ENCODE measurements at regions not wholly inside any gene's neighbourhood (a gene's known extent, or its start where the extent isn't known, plus 50 kb on each side); places are given as distances from the start of the nearest gene placed in this dataset.

DNA sequence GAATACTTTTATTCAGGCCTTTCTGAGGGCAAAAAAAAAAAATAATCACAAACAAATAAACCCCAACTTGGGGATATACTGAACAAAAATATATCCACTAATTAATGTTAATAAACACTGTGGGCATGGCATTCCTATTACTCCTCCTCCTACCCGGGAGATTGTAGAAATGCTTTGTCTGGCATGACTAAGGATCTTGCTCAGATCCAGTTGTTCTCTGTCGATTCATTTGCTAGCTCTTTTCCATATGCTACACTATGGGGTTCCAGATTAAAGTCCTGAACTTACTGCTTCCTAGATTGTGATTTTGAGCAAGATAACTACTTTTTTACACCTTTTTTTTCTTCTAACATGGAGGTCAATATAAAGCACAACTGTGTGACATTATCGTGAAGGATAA, 102.2 kb upstream of the PRR16 start:
- ChIA-PET CTCF (no interaction called here), POLR2A (no interaction called here)
- Histone ChIP-seq H3K27me3 (replicated peaks in 1 of 4; ENCODE audit: control extremely low read depth in 1 of 4, control insufficient read depth in 3 of 4, insufficient read depth in 4 of 4, low read length in 3 of 4) (no peaks in the 10 kb centered on the region), H3K4me2 (replicated peaks; ENCODE audit: low read depth, low read length, poor library complexity, severe bottlenecking) (no peak overlapping the region), H3K4me1 (ENCODE audit: control insufficient read depth in 2 of 2, insufficient read depth in 2 of 2, low read length in 2 of 2) (no peaks in the 10 kb centered on the region), H3K9me3 (ENCODE audit: control extremely low read depth in 1 of 3, control insufficient read depth in 2 of 3, insufficient read depth in 1 of 3, low read length in 2 of 3) (no peaks in the 10 kb centered on the region), H3K36me3 (replicated peaks in 1 of 2; ENCODE audit: control extremely low read depth in 1 of 2, control insufficient read depth in 1 of 2, extremely low read depth in 1 of 2, insufficient read depth in 2 of 2, low read length in 1 of 2) (no peaks in the 10 kb centered on the region), H3K4me3 (ENCODE audit: control extremely low read depth in 1 of 5, extremely low read depth in 1 of 5, insufficient read depth in 1 of 5, low read depth in 2 of 5, low read length in 4 of 5) (no peak overlapping the region), H2AFZ (ENCODE audit: insufficient read depth, low read depth, low read length, poor library complexity, severe bottlenecking) (no peak overlapping the region), H3K9ac (ENCODE audit: low read length) (no peak overlapping the region), H3K27ac (ENCODE audit: low read length in 2 of 2) (no peak overlapping the region), H3K79me2 (ENCODE audit: control insufficient read depth, insufficient read depth, low read length) (no peaks in the 10 kb centered on the region), H4K20me1 (ENCODE audit: control insufficient read depth, insufficient read depth, low read length, poor library complexity, severe bottlenecking) (no peaks in the 10 kb centered on the region)
- Mint-ChIP-seq H3K9me3 (ENCODE audit: insufficient read depth) (no peaks in the 10 kb centered on the region), H3K4me3 (no peak overlapping the region), H3K4me1 (no peaks in the 10 kb centered on the region), H3K27ac (no peak overlapping the region), H3K27me3 (no peaks in the 10 kb centered on the region)
- ATAC-seq (ENCODE audit: low read depth) (no peak), DNase-seq (no peak)
- WGBS (ENCODE audit: insufficient coverage), result 100% methylated on average over 1 of the region's 3 CpGs
- TF ChIP-seq, protein P1, sequence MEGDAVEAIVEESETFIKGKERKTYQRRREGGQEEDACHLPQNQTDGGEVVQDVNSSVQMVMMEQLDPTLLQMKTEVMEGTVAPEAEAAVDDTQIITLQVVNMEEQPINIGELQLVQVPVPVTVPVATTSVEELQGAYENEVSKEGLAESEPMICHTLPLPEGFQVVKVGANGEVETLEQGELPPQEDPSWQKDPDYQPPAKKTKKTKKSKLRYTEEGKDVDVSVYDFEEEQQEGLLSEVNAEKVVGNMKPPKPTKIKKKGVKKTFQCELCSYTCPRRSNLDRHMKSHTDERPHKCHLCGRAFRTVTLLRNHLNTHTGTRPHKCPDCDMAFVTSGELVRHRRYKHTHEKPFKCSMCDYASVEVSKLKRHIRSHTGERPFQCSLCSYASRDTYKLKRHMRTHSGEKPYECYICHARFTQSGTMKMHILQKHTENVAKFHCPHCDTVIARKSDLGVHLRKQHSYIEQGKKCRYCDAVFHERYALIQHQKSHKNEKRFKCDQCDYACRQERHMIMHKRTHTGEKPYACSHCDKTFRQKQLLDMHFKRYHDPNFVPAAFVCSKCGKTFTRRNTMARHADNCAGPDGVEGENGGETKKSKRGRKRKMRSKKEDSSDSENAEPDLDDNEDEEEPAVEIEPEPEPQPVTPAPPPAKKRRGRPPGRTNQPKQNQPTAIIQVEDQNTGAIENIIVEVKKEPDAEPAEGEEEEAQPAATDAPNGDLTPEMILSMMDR (IDR thresholded peaks at IDR 0.05), result no peak
- no peak for TF ChIP-seq EZH2 (IDR thresholded peaks at IDR 0.05; ENCODE audit: borderline replicate concordance, insufficient read depth, low read depth, low read length, poor library complexity, severe bottlenecking)
- intact Hi-C loops (cut with micrococcal nuclease), result no loop called here

DNA sequence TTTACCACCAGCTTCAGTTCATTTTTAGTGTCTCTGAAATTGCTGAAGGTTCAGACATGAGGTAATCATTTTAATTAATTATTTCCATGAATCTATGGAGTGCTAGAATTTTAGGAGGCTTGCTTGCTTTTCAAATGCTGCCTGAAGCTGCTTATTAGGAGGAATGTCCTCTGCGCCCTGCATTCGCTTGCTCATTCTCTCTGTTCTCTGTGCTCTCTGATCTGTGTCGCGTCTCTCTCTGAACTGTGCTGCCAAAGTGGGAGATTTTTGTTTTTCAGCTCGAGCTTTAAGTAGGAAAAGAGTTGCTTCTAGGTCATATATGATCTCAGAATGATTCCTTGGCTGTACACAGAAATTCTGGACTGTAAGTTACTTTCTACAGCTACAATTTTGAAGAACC, 101.7 kb upstream of the PRR16 start:
- POLR2A ChIA-PET, result no interaction called here
- no peak overlapping the region for H3K4me2 ChIP-seq (replicated peaks; ENCODE audit: low read depth, low read length, poor library complexity, severe bottlenecking)

More for the DNA sequence above, 101.7 kb upstream of the PRR16 start:
- H2AFZ ChIP-seq (ENCODE audit: insufficient read depth, low read depth, low read length, poor library complexity, severe bottlenecking), result no peak overlapping the region
- DNase-seq, result no peak
- no peaks in the 10 kb centered on the region for H3K9me3 Mint-ChIP-seq (ENCODE audit: insufficient read depth)
- no peaks in the 10 kb centered on the region for H3K4me1 ChIP-seq (ENCODE audit: control insufficient read depth in 2 of 2, insufficient read depth in 2 of 2, low read length in 2 of 2)
- no peaks in the 10 kb centered on the region for H3K9me3 ChIP-seq (ENCODE audit: control extremely low read depth in 1 of 3, control insufficient read depth in 2 of 3, insufficient read depth in 1 of 3, low read length in 2 of 3)
- H4K20me1 ChIP-seq (ENCODE audit: control insufficient read depth, insufficient read depth, low read length, poor library complexity, severe bottlenecking), result no peaks in the 10 kb centered on the region
- intact Hi-C loops (cut with micrococcal nuclease), result no loop called here
- H3K4me3 Mint-ChIP-seq, result no peak overlapping the region
- H3K27ac ChIP-seq (ENCODE audit: low read length in 2 of 2), result no peak overlapping the region
- no peak for TF ChIP-seq EZH2 (IDR thresholded peaks at IDR 0.05; ENCODE audit: borderline replicate concordance, insufficient read depth, low read depth, low read length, poor library complexity, severe bottlenecking)
- TF ChIP-seq, protein P1 (IDR thresholded peaks at IDR 0.05), result no peak
- no peaks in the 10 kb centered on the region for H3K27me3 ChIP-seq (replicated peaks in 1 of 4; ENCODE audit: control extremely low read depth in 1 of 4, control insufficient read depth in 3 of 4, insufficient read depth in 4 of 4, low read length in 3 of 4)
- H3K27me3 Mint-ChIP-seq, result no peaks in the 10 kb centered on the region
- H3K9ac ChIP-seq (ENCODE audit: low read length), result no peak overlapping the region
- CTCF ChIA-PET, result no interaction called here
- no peaks in the 10 kb centered on the region for H3K4me1 Mint-ChIP-seq
- no peak for ATAC-seq (ENCODE audit: low read depth)
- no peaks in the 10 kb centered on the region for H3K36me3 ChIP-seq (replicated peaks in 1 of 2; ENCODE audit: control extremely low read depth in 1 of 2, control insufficient read depth in 1 of 2, extremely low read depth in 1 of 2, insufficient read depth in 2 of 2, low read length in 1 of 2)
- H3K4me3 ChIP-seq (ENCODE audit: control extremely low read depth in 1 of 5, extremely low read depth in 1 of 5, insufficient read depth in 1 of 5, low read depth in 2 of 5, low read length in 4 of 5), result no peak overlapping the region
- 94% methylated on average over 5 of the region's 5 CpGs for WGBS (ENCODE audit: insufficient coverage)
- no peaks in the 10 kb centered on the region for H3K79me2 ChIP-seq (ENCODE audit: control insufficient read depth, insufficient read depth, low read length)
- no peak overlapping the region for H3K27ac Mint-ChIP-seq

All from B cell (primary cell).